Adrenal gland (tissue), 9 donors: ENCODE measurements at regions not wholly inside any gene's neighbourhood (a gene's known extent, or its start where the extent isn't known, plus 50 kb on each side); places are given as distances from the start of the nearest gene placed in this dataset.

ENCODE experiments used
- DNase-seq, 7 donors: peaks; one replicate each; pipeline ENCODE4 v3.0.0-alpha.2; 2019 to 2020
- H3K27ac ChIP-seq, 5 donors: fragments of 200-600 bp; sonication (generic) in 4 of 5; 1 replicate in 3 of 5; 2 replicates in 2 of 5; pipeline versions ENCODE4 v1.5.1 to v1.8.0; 2016 to 2020; ENCODE audit warnings: mild to moderate bottlenecking in 1 of 5
- H3K27me3 ChIP-seq: fragments of 200-600 bp; 2 replicates; pipeline ENCODE4 v1.8.0; 2021
- H3K36me3 ChIP-seq, 2 donors: fragments of 200-600 bp; replicated peaks in 1 of 2; 1 replicate in 1 of 2; 2 replicates in 1 of 2; pipeline versions ENCODE4 v1.5.1 to v1.8.0; 2018 to 2022
- H3K4me1 ChIP-seq, 2 donors: fragments of 200-600 bp; replicated peaks in 1 of 2; 1 replicate in 1 of 2; 2 replicates in 1 of 2; pipeline versions ENCODE4 v1.5.1 to v1.8.0; 2018 to 2021
- H3K4me3 ChIP-seq, 4 donors: fragments of 200-600 bp; sonication (generic) in 3 of 4; one replicate each; pipeline ENCODE4 v1.5.1; 2016 to 2018
- H3K9me3 ChIP-seq, 3 donors: fragments of 200-600 bp; sonication (generic) in 1 of 3; replicated peaks in 1 of 3; 1 replicate in 2 of 3; 2 replicates in 1 of 3; pipeline versions ENCODE4 v1.5.1 to v1.8.0; 2016 to 2021
- CTCF ChIP-seq, 6 experiments: fragments of 450-650 bp in 4 of 6; fragments of 200-600 bp in 2 of 6; sonication (generic) in 1 of 6; IDR thresholded peaks; 1 replicate in 5 of 6; 2 replicates in 1 of 6; pipeline versions ENCODE4 v1.5.1 to v1.8.0; 2016 to 2021; ENCODE audit warnings: antibody characterized with exemption in 6 of 6, mild to moderate bottlenecking in 2 of 6, moderate library complexity in 1 of 6
- POLR2A ChIP-seq, 2 donors: fragments of 450-650 bp; IDR thresholded peaks; one replicate each; pipeline ENCODE4 v1.6.1; 2017; ENCODE audit warnings: antibody characterized with exemption in 2 of 2, mild to moderate bottlenecking in 2 of 2, moderate library complexity in 1 of 2
- WGBS, 4 donors: extraction: QIAGEN DNeasy Blood & Tissue Kit in 2 of 4; methylation state at CpG; one replicate each; pipeline versions ENCODE4 v1.1.5 to v1.1.7; 2013 to 2017; 5-methylcytosine and 5-hydroxymethylcytosine counted together
- intact Hi-C, 2 donors: fragments of 100-400 bp; cut with DNase I; formaldehyde crosslinking; loops; one replicate each; pipeline versions ENCODE4 v1.14.1 to v1.15.0; 2022 to 2023
- donor health status: healthy with polysubstance abuse.
- donor health status: Bipolar disorder and iron deficiency.
- donor health status: DM: yes; HTN: yes; CAD: no.
- donor health status: DM: no; HTN: no; CAD: no.
- donor health status: DM: no; HTN: no; CAD: no.

- no peak for TF ChIP-seq CTCF (IDR thresholded peaks at IDR 0.05)
- no peak for TF ChIP-seq POLR2A (IDR thresholded peaks at IDR 0.05)
- no peak overlapping the region for H3K4me3 ChIP-seq
- H3K27me3 ChIP-seq = no peaks in the 10 kb centered on the region
- intact Hi-C loops = no loop called here
- H3K36me3 ChIP-seq = no peaks in the 10 kb centered on the region
- WGBS, 4 donors = 79 to 100% (median 88%) methylated on average over 1 of the region's 1 CpG
- DNase-seq = no peak
- H3K9me3 ChIP-seq = no peaks in the 10 kb centered on the region
- H3K27ac ChIP-seq = no peak overlapping the region
- no peaks in the 10 kb centered on the region for H3K4me1 ChIP-seq
Measured at GRCh38 chr12:91406920-91407341, 224.3 kb upstream of the DCN start.

- TF ChIP-seq CTCF (IDR thresholded peaks at IDR 0.05) (no peak), POLR2A (IDR thresholded peaks at IDR 0.05) (no peak)
- Histone ChIP-seq H3K4me1 (no peaks in the 10 kb centered on the region), H3K9me3 (no peaks in the 10 kb centered on the region), H3K36me3 (no peaks in the 10 kb centered on the region), H3K27me3 (no peaks in the 10 kb centered on the region), H3K27ac (peak overlapping the region in 1 of 5 donors; percentile 51), H3K4me3 (no peak overlapping the region)
- WGBS, 4 donors = 85 to 95% (median 87%) methylated on average over 4 of the region's 4 CpGs
- peak in 1 of 7 donors; percentile 87 for DNase-seq
- intact Hi-C loops = no loop called here
Measured at GRCh38 chr12:91404441-91404840, 221.8 kb upstream of the DCN start.

- no peaks in the 10 kb centered on the region for H3K9me3 ChIP-seq
- H3K4me3 ChIP-seq = no peak overlapping the region
- H3K36me3 ChIP-seq = no peaks in the 10 kb centered on the region
- no peak overlapping the region for H3K27ac ChIP-seq
- no peak for DNase-seq
- no peak for TF ChIP-seq CTCF (IDR thresholded peaks at IDR 0.05)
- intact Hi-C loops = no loop called here
- no peaks in the 10 kb centered on the region for H3K4me1 ChIP-seq
- H3K27me3 ChIP-seq = no peaks in the 10 kb centered on the region
Measured at GRCh38 chr12:91401190-91401589, 218.6 kb upstream of the DCN start.

- WGBS, 4 donors = 52 to 59% (median 57%) methylated on average over 4 of the region's 4 CpGs
- TF ChIP-seq CTCF (IDR thresholded peaks at IDR 0.05) (no peak), POLR2A (IDR thresholded peaks at IDR 0.05) (no peak)
- H3K9me3 ChIP-seq = no peaks in the 10 kb centered on the region
- no peaks in the 10 kb centered on the region for H3K27me3 ChIP-seq
- H3K27ac ChIP-seq = no peak overlapping the region
- H3K4me1 ChIP-seq = no peaks in the 10 kb centered on the region
- H3K36me3 ChIP-seq = no peaks in the 10 kb centered on the region
- DNase-seq = no peak
- H3K4me3 ChIP-seq = no peak overlapping the region
- intact Hi-C loops = no loop called here
Measured at GRCh38 chr12:91400271-91400670, 217.7 kb upstream of the DCN start.
